Hepatocyte (in vitro differentiated cells): ENCODE measurements at regions not wholly inside any gene's neighbourhood (a gene's known extent, or its start where the extent isn't known, plus 50 kb on each side); places are given as distances from the start of the nearest gene placed in this dataset.

Experiments used
- DNase-seq: peaks from one replicate; pipeline ENCODE4 v3.0.0-alpha.2; 2016; ENCODE audit warnings: low spot score
- H2AFZ ChIP-seq: fragments of 200-600 bp; sonication (generic); 2 replicates; pipeline ENCODE4 v1.6.0; 2016; ENCODE audit warnings: antibody characterized with exemption, mild to moderate bottlenecking
- H3K27ac ChIP-seq: fragments of 200-600 bp; sonication (generic); 2 replicates; pipeline ENCODE4 v1.5.1; 2016; ENCODE audit warnings: mild to moderate bottlenecking
- H3K27me3 ChIP-seq: fragments of 200-600 bp; sonication (generic); 2 replicates; pipeline ENCODE4 v1.6.1; 2016
- H3K36me3 ChIP-seq: fragments of 200-600 bp; sonication (generic); replicated peaks from 2 replicates; pipeline ENCODE4 v1.5.1; 2016; ENCODE audit warnings: low read depth; ENCODE audit not compliant: insufficient read depth
- H3K4me1 ChIP-seq: fragments of 200-600 bp; sonication (generic); 2 replicates; pipeline ENCODE4 v1.5.1; 2016; ENCODE audit warnings: mild to moderate bottlenecking, moderate library complexity; ENCODE audit not compliant: insufficient read depth
- H3K4me2 ChIP-seq: fragments of 200-600 bp; sonication (generic); 2 replicates; pipeline ENCODE4 v1.6.0; 2016
- H3K4me3 ChIP-seq: fragments of 200-600 bp; sonication (generic); 2 replicates; pipeline ENCODE4 v1.5.1; 2016; ENCODE audit warnings: mild to moderate bottlenecking
- H3K79me2 ChIP-seq: fragments of 200-600 bp; sonication (generic); 2 replicates; pipeline ENCODE4 v1.6.0; 2017; ENCODE audit warnings: mild to moderate bottlenecking
- H3K9me2 ChIP-seq: fragments of 200-600 bp; sonication (generic); replicated peaks from 2 replicates; pipeline ENCODE4 v1.6.0; 2017; ENCODE audit warnings: mild to moderate bottlenecking; ENCODE audit not compliant: insufficient read depth
- H3K9me3 ChIP-seq: fragments of 200-600 bp; sonication (generic); 2 replicates; pipeline ENCODE4 v1.5.1; 2016; ENCODE audit warnings: low read depth, mild to moderate bottlenecking
- H4K20me1 ChIP-seq: fragments of 200-600 bp; sonication (generic); 2 replicates; pipeline ENCODE4 v1.6.0; 2016; ENCODE audit warnings: mild to moderate bottlenecking; ENCODE audit not compliant: insufficient read depth, poor library complexity, severe bottlenecking
- CTCF ChIP-seq: fragments of 200-600 bp; sonication (generic); IDR thresholded peaks from 2 replicates; pipeline ENCODE4 v1.5.1; 2016; ENCODE audit warnings: antibody characterized with exemption, mild to moderate bottlenecking; ENCODE audit not compliant: poor library complexity
- EZH2 ChIP-seq: fragments of 200-600 bp; sonication (generic); IDR thresholded peaks from 2 replicates; pipeline ENCODE4 v1.6.1; 2016; ENCODE audit warnings: antibody characterized with exemption, mild to moderate bottlenecking, borderline replicate concordance
- EZH2phosphoT487 ChIP-seq: fragments of 200-600 bp; sonication (generic); IDR thresholded peaks from one replicate; pipeline ENCODE4 v1.6.1; 2018; ENCODE audit warnings: antibody characterized with exemption, mild to moderate bottlenecking, low read depth, moderate library complexity; ENCODE audit not compliant: unreplicated experiment, severe bottlenecking
- WGBS: methylation state at CpG from one replicate; pipeline ENCODE4 v1.1.6; 2016; ENCODE audit warnings: low lambda C conversion rate; ENCODE audit errors: missing lambda C conversion rate; 5-methylcytosine and 5-hydroxymethylcytosine counted together

- TF ChIP-seq EZH2phosphoT487 (no peak), CTCF (no peak), EZH2 (no peak)
Measured at GRCh38 chr10:89901895-89902294, 200.5 kb downstream of the KIF20B start.

GRCh38 chr10:89904755-89905154, 203.4 kb downstream of the KIF20B start:
- Histone ChIP-seq H3K9me3 (no peaks in the 10 kb centered on the region), H3K4me1 (no peaks in the 10 kb centered on the region), H3K4me3 (no peak overlapping the region), H3K36me3 (no peaks in the 10 kb centered on the region), H2AFZ (no peak overlapping the region), H3K27ac (no peak overlapping the region), H4K20me1 (no peaks in the 10 kb centered on the region), H3K4me2 (no peak overlapping the region), H3K9me2 (no peaks in the 10 kb centered on the region), H3K27me3 (no peaks in the 10 kb centered on the region), H3K79me2 (no peaks in the 10 kb centered on the region)
- DNase-seq: no peak
- 91% methylated on average over 4 of the region's 4 CpGs for WGBS
- no peak for TF ChIP-seq EZH2phosphoT487
- TF ChIP-seq EZH2: no peak
- TF ChIP-seq CTCF: no peak

More at GRCh38 chr10:89901895-89902294, 200.5 kb downstream of the KIF20B start:
- no peak for DNase-seq
- whole genome bisulfite sequencing: 100% methylated on average over 1 of the region's 1 CpG
- Histone ChIP-seq H3K27ac (no peak overlapping the region), H3K27me3 (no peaks in the 10 kb centered on the region), H2AFZ (no peak overlapping the region), H4K20me1 (no peaks in the 10 kb centered on the region), H3K4me2 (no peak overlapping the region), H3K4me1 (no peaks in the 10 kb centered on the region), H3K36me3 (no peaks in the 10 kb centered on the region), H3K79me2 (no peaks in the 10 kb centered on the region), H3K4me3 (no peak overlapping the region), H3K9me3 (no peaks in the 10 kb centered on the region), H3K9me2 (no peaks in the 10 kb centered on the region)

GRCh38 chr10:89909752-89910151, 208.4 kb downstream of the KIF20B start:
- H3K4me3 ChIP-seq: no peak overlapping the region
- no peaks in the 10 kb centered on the region for H3K9me2 ChIP-seq
- no peaks in the 10 kb centered on the region for H3K36me3 ChIP-seq
- no peaks in the 10 kb centered on the region for H3K9me3 ChIP-seq
- H3K4me1 ChIP-seq: no peaks in the 10 kb centered on the region
- TF ChIP-seq EZH2phosphoT487: no peak
- TF ChIP-seq EZH2: no peak
- no peaks in the 10 kb centered on the region for H4K20me1 ChIP-seq
- DNase-seq: no peak
- H2AFZ ChIP-seq: no peak overlapping the region
- H3K27me3 ChIP-seq: no peaks in the 10 kb centered on the region
- no peak overlapping the region for H3K4me2 ChIP-seq
- H3K79me2 ChIP-seq: no peaks in the 10 kb centered on the region
- no peak overlapping the region for H3K27ac ChIP-seq
- 78% methylated on average over 3 of the region's 3 CpGs for WGBS

GRCh38 chr10:89915021-89915420, 213.6 kb downstream of the KIF20B start:
- no peaks in the 10 kb centered on the region for H3K36me3 ChIP-seq
- H3K79me2 ChIP-seq: no peaks in the 10 kb centered on the region
- no peak overlapping the region for H2AFZ ChIP-seq
- no peaks in the 10 kb centered on the region for H3K9me2 ChIP-seq
- no peaks in the 10 kb centered on the region for H4K20me1 ChIP-seq
- DNase-seq: no peak
- WGBS: 89% methylated on average over 2 of the region's 2 CpGs
- H3K27me3 ChIP-seq: no peaks in the 10 kb centered on the region
- no peak overlapping the region for H3K4me2 ChIP-seq
- H3K4me1 ChIP-seq: no peaks in the 10 kb centered on the region
- no peak for TF ChIP-seq CTCF
- TF ChIP-seq EZH2phosphoT487: no peak
- no peak for TF ChIP-seq EZH2
- no peak overlapping the region for H3K27ac ChIP-seq
- no peak overlapping the region for H3K4me3 ChIP-seq
- no peaks in the 10 kb centered on the region for H3K9me3 ChIP-seq
